ENCODE measurements at regions not wholly inside any gene's neighbourhood (a gene's known extent, or its start where the extent isn't known, plus 50 kb on each side); places are given as distances from the start of the nearest gene placed in this dataset.

GRCh38 chr6:127641905-127642304 is 64.9 kb downstream of the C6orf58 start:
- peak in 1 of 2 experiments; percentile 15 for DNase-seq
- TF ChIP-seq POLR2A (IDR thresholded peaks at IDR 0.05; ENCODE audit: low read length), result no peak
- TF ChIP-seq GATA1 (IDR thresholded peaks at IDR 0.05; ENCODE audit: low read depth, low read length), result no peak

All from erythroblast (primary cell).